ENCODE measurements at regions not wholly inside any gene's neighbourhood (a gene's known extent, or its start where the extent isn't known, plus 50 kb on each side); places are given as distances from the start of the nearest gene placed in this dataset.

- no peaks in the 10 kb centered on the region for H3K36me3 ChIP-seq (ENCODE audit: insufficient read depth, low read length, poor library complexity, severe bottlenecking)
- intact Hi-C loops (cut with micrococcal nuclease; ENCODE audit: unreplicated experiment) = no loop called here
- POLR2A ChIA-PET (ENCODE audit: low non-redundant PET) = interaction anchor here (0.7 kb wide), 1 partner anchor 1571 kb away, joined by 4 read pairs; no protein-coding TSS in a partner anchor
- no peak for DNase-seq (ENCODE audit: low spot score)
- no TSS peak for BruUV-seq (replicated peaks)
- H3K27ac ChIP-seq (ENCODE audit: low read depth, low read length, poor library complexity, severe bottlenecking) = no peak overlapping the region
- H3K4me1 ChIP-seq (ENCODE audit: insufficient read depth, low read length, poor library complexity, severe bottlenecking) = no peaks in the 10 kb centered on the region
- CTCF ChIA-PET = no interaction called here
- H3K4me3 ChIP-seq (ENCODE audit: low read depth, low read length, poor library complexity, severe bottlenecking) = no peak overlapping the region
- no peaks in the 10 kb centered on the region for H3K9me3 ChIP-seq (ENCODE audit: low read depth, low read length, poor library complexity, severe bottlenecking)
- H3K27me3 ChIP-seq (replicated peaks; ENCODE audit: insufficient read depth, low read depth, low read length, poor library complexity) = peaks cover 24% of the 10 kb centered on the region
- TF ChIP-seq EZH2 (IDR thresholded peaks at IDR 0.05; ENCODE audit: borderline replicate concordance, low read depth, low read length, poor library complexity, severe bottlenecking) (no peak), CTCF (conservative IDR thresholded peaks at IDR 0.05; ENCODE audit: low read depth, low read length) (no peak)
Measured at GRCh38 chr5:97427235-97427634, 244.2 kb upstream of the RIOK2 start.

DNA sequence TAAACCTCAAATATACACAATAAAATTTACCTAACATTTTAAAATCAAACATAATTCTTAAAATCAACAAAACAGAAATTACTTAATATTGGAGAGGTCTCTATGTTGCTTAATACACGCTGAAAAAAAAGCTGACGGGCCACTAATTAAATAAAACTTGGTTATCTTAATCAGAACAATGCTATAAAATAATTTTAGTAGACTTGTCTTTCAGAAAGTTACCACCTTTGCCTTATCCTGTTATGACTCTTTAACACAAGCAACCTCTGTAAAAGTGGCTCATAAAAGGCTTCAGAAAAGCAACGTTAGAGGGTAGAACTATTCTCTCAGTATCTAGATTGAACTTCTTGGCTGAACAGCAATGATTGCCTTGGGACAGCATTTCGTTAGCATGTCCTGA is 251.0 kb upstream of the RIOK2 start:
- peaks cover 26% of the 10 kb centered on the region for H3K27me3 ChIP-seq (replicated peaks; ENCODE audit: insufficient read depth, low read depth, low read length, poor library complexity)
- POLR2A ChIA-PET (ENCODE audit: low non-redundant PET) = no interaction called here
- no peaks in the 10 kb centered on the region for H3K36me3 ChIP-seq (ENCODE audit: insufficient read depth, low read length, poor library complexity, severe bottlenecking)
- no peak overlapping the region for H3K4me3 ChIP-seq (ENCODE audit: low read depth, low read length, poor library complexity, severe bottlenecking)
- BruUV-seq (replicated peaks) = no TSS peak
- intact Hi-C loops (cut with micrococcal nuclease; ENCODE audit: unreplicated experiment) = no loop called here
- H3K27ac ChIP-seq (ENCODE audit: low read depth, low read length, poor library complexity, severe bottlenecking) = no peak overlapping the region
- no peaks in the 10 kb centered on the region for H3K9me3 ChIP-seq (ENCODE audit: low read depth, low read length, poor library complexity, severe bottlenecking)
- no peaks in the 10 kb centered on the region for H3K4me1 ChIP-seq (ENCODE audit: insufficient read depth, low read length, poor library complexity, severe bottlenecking)
- CTCF ChIA-PET = no interaction called here
- TF ChIP-seq EZH2 (IDR thresholded peaks at IDR 0.05; ENCODE audit: borderline replicate concordance, low read depth, low read length, poor library complexity, severe bottlenecking) (no peak), CTCF (conservative IDR thresholded peaks at IDR 0.05; ENCODE audit: low read depth, low read length) (no peak)
- DNase-seq (ENCODE audit: low spot score) = no peak

GRCh38 chr5:97436405-97436804 is 253.4 kb upstream of the RIOK2 start:
- no peak for DNase-seq (ENCODE audit: low spot score)
- ChIA-PET CTCF (no interaction called here), POLR2A (ENCODE audit: low non-redundant PET) (no interaction called here)
- Histone ChIP-seq H3K4me1 (ENCODE audit: insufficient read depth, low read length, poor library complexity, severe bottlenecking) (no peaks in the 10 kb centered on the region), H3K27ac (ENCODE audit: low read depth, low read length, poor library complexity, severe bottlenecking) (no peak overlapping the region), H3K27me3 (replicated peaks; ENCODE audit: insufficient read depth, low read depth, low read length, poor library complexity) (peaks cover 28% of the 10 kb centered on the region), H3K36me3 (ENCODE audit: insufficient read depth, low read length, poor library complexity, severe bottlenecking) (no peaks in the 10 kb centered on the region), H3K9me3 (ENCODE audit: low read depth, low read length, poor library complexity, severe bottlenecking) (no peaks in the 10 kb centered on the region), H3K4me3 (ENCODE audit: low read depth, low read length, poor library complexity, severe bottlenecking) (no peak overlapping the region)
- no peak for TF ChIP-seq EZH2 (IDR thresholded peaks at IDR 0.05; ENCODE audit: borderline replicate concordance, low read depth, low read length, poor library complexity, severe bottlenecking)
- no peak for TF ChIP-seq CTCF (conservative IDR thresholded peaks at IDR 0.05; ENCODE audit: low read depth, low read length)
- intact Hi-C loops (cut with micrococcal nuclease; ENCODE audit: unreplicated experiment) = no loop called here
- no TSS peak for BruUV-seq (replicated peaks)
